ENCODE measurements at regions not wholly inside any gene's neighbourhood (a gene's known extent, or its start where the extent isn't known, plus 50 kb on each side); places are given as distances from the start of the nearest gene placed in this dataset.

- ATAC-seq: no peak
- RAD21 ChIA-PET (ENCODE audit: low non-redundant PET in 1 of 2, low total read pairs in 2 of 2, uncharacterized antibody in 2 of 2, unreplicated experiment in 2 of 2): no interaction called here
Measured at GRCh38 chr1:173377266-173377665, 99.9 kb upstream of the PRDX6 start.

More at GRCh38 chr1:173377266-173377665, 99.9 kb upstream of the PRDX6 start:
- intact Hi-C loops (cut with micrococcal nuclease): no loop called here
- ChIA-PET CTCF (no interaction called here), POLR2A (no interaction called here)
- H3K9me3 ChIP-seq (ENCODE audit: control insufficient read depth in 1 of 2, insufficient read depth in 1 of 2, low read depth in 1 of 2, low read length in 2 of 2): no peaks in the 10 kb centered on the region
- no peak for DNase-seq (ENCODE audit: low read depth, low spot score)
- no peak overlapping the region for H3K27ac ChIP-seq (ENCODE audit: low read depth, low read length)
- no peak for TF ChIP-seq POLR2AphosphoS5 (IDR thresholded peaks at IDR 0.05; ENCODE audit: low read depth, low read length)
- TF ChIP-seq ELF1 (IDR thresholded peaks at IDR 0.05; ENCODE audit: borderline replicate concordance, low read depth): no peak
- TF ChIP-seq RAD21 (IDR thresholded peaks at IDR 0.05; ENCODE audit: low read depth): no peak
- TF ChIP-seq ZBTB33 (IDR thresholded peaks at IDR 0.05; ENCODE audit: extremely low read depth, insufficient replicate concordance, low read length): no peak
- no peak for TF ChIP-seq CTCF (IDR thresholded peaks at IDR 0.05 in 2 of 3, conservative IDR thresholded peaks at IDR 0.05 in 1 of 3; ENCODE audit: borderline replicate concordance in 1 of 3, insufficient read depth in 1 of 3, low read depth in 2 of 3, low read length in 2 of 3)
- TF ChIP-seq MAX (IDR thresholded peaks at IDR 0.05): no peak
- TF ChIP-seq SRF (IDR thresholded peaks at IDR 0.05; ENCODE audit: low read depth): no peak
- TF ChIP-seq JUND (IDR thresholded peaks at IDR 0.05): no peak
- TF ChIP-seq POLR2A (IDR thresholded peaks at IDR 0.05; ENCODE audit: borderline replicate concordance, extremely low read depth, insufficient read depth, insufficient read length): no peak
- TF ChIP-seq SIN3A (IDR thresholded peaks at IDR 0.05; ENCODE audit: low read depth): no peak
- no peak for TF ChIP-seq CEBPB (IDR thresholded peaks at IDR 0.05; ENCODE audit: low read depth)
- no peak for TF ChIP-seq YY1 (IDR thresholded peaks at IDR 0.05; ENCODE audit: extremely low read depth, insufficient replicate concordance, low read depth, low read length)
- no peak for TF ChIP-seq EGR1 (IDR thresholded peaks at IDR 0.05; ENCODE audit: low read depth)
- TF ChIP-seq TCF7L2 (IDR thresholded peaks at IDR 0.05; ENCODE audit: borderline replicate concordance, extremely low read depth, insufficient read depth, insufficient read length): no peak
- TF ChIP-seq EZH2 (IDR thresholded peaks at IDR 0.05): no peak
- no peaks in the 10 kb centered on the region for H3K27me3 ChIP-seq (ENCODE audit: insufficient read depth, low read length)
- H3K79me2 ChIP-seq (ENCODE audit: insufficient read depth, low read length): no peaks in the 10 kb centered on the region
- no peaks in the 10 kb centered on the region for H3K36me3 ChIP-seq (ENCODE audit: control insufficient read depth in 1 of 2, insufficient read depth in 2 of 2, low read length in 2 of 2)
- H4K20me1 ChIP-seq (ENCODE audit: insufficient read depth): no peaks in the 10 kb centered on the region
- no peaks in the 10 kb centered on the region for H3K9me2 ChIP-seq (ENCODE audit: insufficient read depth)
- H3K4me1 ChIP-seq (ENCODE audit: control insufficient read depth in 1 of 2, insufficient read depth in 2 of 2, low read length in 2 of 2): no peaks in the 10 kb centered on the region
- no peak overlapping the region for H3K4me2 ChIP-seq (ENCODE audit: low read length)
- no peak overlapping the region for H3K4me3 ChIP-seq (replicated peaks in 1 of 2; ENCODE audit: low read depth in 1 of 2, low read length in 2 of 2)
- no peak overlapping the region for H2AFZ ChIP-seq (ENCODE audit: low read depth, low read length, poor library complexity, severe bottlenecking)
- BruUV-seq (replicated peaks): no TSS peak
- H3K9ac ChIP-seq (ENCODE audit: low read length): no peak overlapping the region
